ENCODE measurements at regions not wholly inside any gene's neighbourhood (a gene's known extent, or its start where the extent isn't known, plus 50 kb on each side); places are given as distances from the start of the nearest gene placed in this dataset.

- no peak overlapping the region for H3K4me2 ChIP-seq
- no peak overlapping the region for H3K4me3 Mint-ChIP-seq
- H3K9ac ChIP-seq: no peak overlapping the region
- no peak overlapping the region for H3K4me3 ChIP-seq
- no peaks in the 10 kb centered on the region for H3K27me3 Mint-ChIP-seq (ENCODE audit: insufficient read depth, low read depth)
- no peaks in the 10 kb centered on the region for H4K20me1 ChIP-seq (ENCODE audit: low read depth)
- no peak for TF ChIP-seq EZH2phosphoT487 (IDR thresholded peaks at IDR 0.05)
- TF ChIP-seq CTCF (IDR thresholded peaks at IDR 0.05): no peak
- TF ChIP-seq EZH2 (IDR thresholded peaks at IDR 0.05): no peak
- no peaks in the 10 kb centered on the region for H3K27me3 ChIP-seq
- no peaks in the 10 kb centered on the region for H3K9me3 Mint-ChIP-seq
- no peak overlapping the region for H2AFZ ChIP-seq (replicated peaks)
- no peaks in the 10 kb centered on the region for H3K36me3 ChIP-seq
- no peaks in the 10 kb centered on the region for H3K4me1 Mint-ChIP-seq
- H3K27ac ChIP-seq: no peak overlapping the region
- H3K36me3 Mint-ChIP-seq: no peaks in the 10 kb centered on the region
- no peak overlapping the region for H3K27ac Mint-ChIP-seq
- H3K9me3 ChIP-seq (ENCODE audit: low read depth): no peaks in the 10 kb centered on the region
- DNase-seq (ENCODE audit: low spot score): no peak
- no peaks in the 10 kb centered on the region for H3F3A ChIP-seq (ENCODE audit: low read depth)
- peaks cover 3% of the 10 kb centered on the region for H3K4me1 ChIP-seq
- no peaks in the 10 kb centered on the region for H3K79me2 ChIP-seq (ENCODE audit: low read depth)
Measured at GRCh38 chr10:8534891-8535290, 480.4 kb downstream of the GATA3 start.

GRCh38 chr10:8539056-8539455 lies 484.6 kb downstream of the GATA3 start:
- TF ChIP-seq CTCF (IDR thresholded peaks at IDR 0.05): no peak
- TF ChIP-seq EZH2phosphoT487 (IDR thresholded peaks at IDR 0.05): no peak
- TF ChIP-seq EZH2 (IDR thresholded peaks at IDR 0.05): no peak
- no peaks in the 10 kb centered on the region for H3K36me3 Mint-ChIP-seq
- no peak overlapping the region for H3K27ac Mint-ChIP-seq
- H3K4me1 Mint-ChIP-seq: no peaks in the 10 kb centered on the region
- no peaks in the 10 kb centered on the region for H3K27me3 Mint-ChIP-seq (ENCODE audit: insufficient read depth, low read depth)
- Histone ChIP-seq H3K36me3 (no peaks in the 10 kb centered on the region), H4K20me1 (ENCODE audit: low read depth) (no peaks in the 10 kb centered on the region), H3K79me2 (ENCODE audit: low read depth) (no peaks in the 10 kb centered on the region), H3K9ac (no peak overlapping the region), H3K27me3 (no peaks in the 10 kb centered on the region), H3K4me3 (no peak overlapping the region), H3K4me1 (no peaks in the 10 kb centered on the region), H2AFZ (replicated peaks) (no peak overlapping the region), H3K4me2 (no peak overlapping the region), H3K27ac (no peak overlapping the region), H3F3A (ENCODE audit: low read depth) (no peaks in the 10 kb centered on the region), H3K9me3 (ENCODE audit: low read depth) (no peaks in the 10 kb centered on the region)
- no peak for DNase-seq (ENCODE audit: low spot score)
- H3K9me3 Mint-ChIP-seq: no peaks in the 10 kb centered on the region
- no peak overlapping the region for H3K4me3 Mint-ChIP-seq

- Mint-ChIP-seq H3K9me3 (no peaks in the 10 kb centered on the region), H3K4me1 (no peaks in the 10 kb centered on the region), H3K27me3 (ENCODE audit: insufficient read depth, low read depth) (no peaks in the 10 kb centered on the region), H3K4me3 (no peak overlapping the region), H3K27ac (no peak overlapping the region), H3K36me3 (no peaks in the 10 kb centered on the region)
- H3K27me3 ChIP-seq: no peaks in the 10 kb centered on the region
- no peak overlapping the region for H3K27ac ChIP-seq
- H4K20me1 ChIP-seq (ENCODE audit: low read depth): no peaks in the 10 kb centered on the region
- H3K9ac ChIP-seq: no peak overlapping the region
- no peak overlapping the region for H3K4me2 ChIP-seq
- H3K79me2 ChIP-seq (ENCODE audit: low read depth): no peaks in the 10 kb centered on the region
- H3K4me1 ChIP-seq: no peaks in the 10 kb centered on the region
- H3K4me3 ChIP-seq: no peak overlapping the region
- TF ChIP-seq EZH2 (IDR thresholded peaks at IDR 0.05) (no peak), CTCF (IDR thresholded peaks at IDR 0.05) (no peak), EZH2phosphoT487 (IDR thresholded peaks at IDR 0.05) (no peak)
- DNase-seq (ENCODE audit: low spot score): no peak
- no peaks in the 10 kb centered on the region for H3K9me3 ChIP-seq (ENCODE audit: low read depth)
- H3F3A ChIP-seq (ENCODE audit: low read depth): no peaks in the 10 kb centered on the region
- H3K36me3 ChIP-seq: no peaks in the 10 kb centered on the region
- H2AFZ ChIP-seq (replicated peaks): no peak overlapping the region
Measured at GRCh38 chr10:8543361-8544056, 489.0 kb downstream of the GATA3 start.

All from neural progenitor cell (in vitro differentiated cells).